K562 (cell line): ENCODE measurements at regions not wholly inside any gene's neighbourhood (a gene's known extent, or its start where the extent isn't known, plus 50 kb on each side); places are given as distances from the start of the nearest gene placed in this dataset.

Experiments used
- ATAC-seq: fragments of 200-7000 bp; cut with Tn5 transposase; 3 replicates; pipeline ENCODE4 v1.9.1; 2020; ENCODE audit warnings: moderate library complexity
- BruUV-seq: library from RNA; stranded (reverse); fragments of 400-500 nt; replicated peaks from 2 replicates; lab custom pipeline; 2021; lab: Mats Ljungman, UMichigan
- CTCF ChIA-PET: fragments of 300-600 bp; formaldehyde crosslinking; extraction: SDS; loops from one replicate; lab custom pipeline; 2021; ENCODE audit warnings: low intra/inter-chr PET ratio; lab: Yijun Ruan, JAX
- POLR2A ChIA-PET: fragments of 300-600, 350-650 bp; sonication (Branson Sonifier 250); formaldehyde crosslinking; extraction: SDS; loops from one replicate; lab custom pipeline; 2021; ENCODE audit warnings: antibody characterized with exemption, inconsistent platforms; lab: Yijun Ruan, JAX
- DNase-seq, 4 experiments: peaks; one replicate each; pipeline versions ENCODE4 v3.0.0 to v3.0.0-alpha.2; 2011 to 2018; ENCODE audit warnings: low spot score in 3 of 4, mixed read lengths in 3 of 4; ENCODE audit errors: extremely low read depth in 1 of 4
- FAIRE-seq: peaks from 2 replicates; lab custom pipeline; 2011; peaks lifted over from hg19 to GRCh38; lab: Jason Lieb, UNC
- H2AFZ ChIP-seq: 2 replicates; pipeline ENCODE4 v1.6.0; 2011; ENCODE audit warnings: low read depth, low read length, control low read depth, inconsistent platforms
- H3K27ac ChIP-seq: fragments of 200-600 bp; 3 replicates; pipeline ENCODE4 v1.8.0; 2011; ENCODE audit warnings: low read depth, mild to moderate bottlenecking, control low read depth, inconsistent platforms, low read length, moderate library complexity, mixed read lengths; ENCODE audit errors: extremely low read depth
- H3K27me3 ChIP-seq, 2 experiments: fragments of 300-600 bp in 1 of 2; 2 replicates in 1 of 2; 3 replicates in 1 of 2; pipeline versions ENCODE4 v1.6.0 to v1.8.0; 2011; ENCODE audit warnings: inconsistent platforms in 2 of 2, low read length in 2 of 2, mild to moderate bottlenecking in 1 of 2, mixed read lengths in 1 of 2, moderate library complexity in 1 of 2; ENCODE audit not compliant: control insufficient read depth in 2 of 2, insufficient read depth in 2 of 2
- H3K36me3 ChIP-seq: fragments of 300-600 bp; 3 replicates; pipeline ENCODE4 v1.8.0; 2011; ENCODE audit warnings: mild to moderate bottlenecking, low read length, inconsistent platforms; ENCODE audit not compliant: control insufficient read depth, insufficient read depth
- H3K4me1 ChIP-seq, 2 experiments: fragments of 200-600 bp in 1 of 2; replicated peaks in 1 of 2; 2 replicates in 1 of 2; 3 replicates in 1 of 2; pipeline versions ENCODE4 v1.5.1 to v1.8.0; 2011; ENCODE audit warnings: inconsistent platforms in 2 of 2, low read length in 2 of 2, mild to moderate bottlenecking in 1 of 2, mixed read lengths in 1 of 2, moderate library complexity in 1 of 2; ENCODE audit not compliant: control insufficient read depth in 2 of 2, insufficient read depth in 2 of 2
- H3K4me2 ChIP-seq: 2 replicates; pipeline ENCODE4 v1.6.1; 2011; ENCODE audit warnings: low read length, control low read depth, inconsistent platforms, mixed read lengths; ENCODE audit not compliant: insufficient read depth
- H3K4me3 ChIP-seq: fragments of 200-600 bp; sonication (generic), shearing (Covaris generic); 2 replicates; pipeline ENCODE4 v1.5.1; 2016; ENCODE audit warnings: control low read depth, inconsistent platforms
- H3K79me2 ChIP-seq: fragments of 200-600 bp; 3 replicates; pipeline ENCODE4 v1.8.0; 2011; ENCODE audit warnings: low read length, inconsistent platforms; ENCODE audit not compliant: control insufficient read depth, insufficient read depth
- H3K9ac ChIP-seq, 2 experiments: 2 replicates each; pipeline versions ENCODE4 v1.6.0 to v1.6.1; 2011; ENCODE audit warnings: low read depth in 2 of 2, low read length in 2 of 2, control low read depth in 1 of 2, inconsistent platforms in 1 of 2, mild to moderate bottlenecking in 1 of 2, mixed read lengths in 1 of 2; ENCODE audit not compliant: insufficient read depth in 1 of 2
- H3K9me1 ChIP-seq: one replicate; pipeline ENCODE4 v1.6.0; 2011; ENCODE audit warnings: inconsistent platforms, mild to moderate bottlenecking, low read length, moderate library complexity; ENCODE audit not compliant: control insufficient read depth, insufficient read depth
- H3K9me3 ChIP-seq: replicated peaks from 2 replicates; pipeline ENCODE4 v1.5.1; 2011; ENCODE audit warnings: low read depth, low read length, inconsistent platforms; ENCODE audit not compliant: control insufficient read depth, insufficient read depth
- H4K20me1 ChIP-seq: replicated peaks from 2 replicates; pipeline ENCODE4 v1.6.1; 2011; ENCODE audit warnings: low read length, inconsistent platforms, mixed read lengths; ENCODE audit not compliant: control insufficient read depth, insufficient read depth
- GATA2 ChIP-seq: sonication (generic); formaldehyde crosslinking; IDR thresholded peaks from 2 replicates; pipeline ENCODE4 v1.4.0; 2020; ENCODE audit warnings: mild to moderate bottlenecking, missing genetic modification reagents
- POLR2AphosphoS2 ChIP-seq: IDR thresholded peaks from 2 replicates; pipeline ENCODE4 v1.6.1; 2012; ENCODE audit warnings: low read length, improper control_type of control experiment
- POLR2G ChIP-seq: fragments of 200-400 bp; formaldehyde crosslinking; IDR thresholded peaks from 2 replicates; pipeline ENCODE4 v1.6.1; 2017; ENCODE audit warnings: low read depth, mild to moderate bottlenecking, antibody characterized with exemption, low read length, moderate library complexity
- SMARCC2 ChIP-seq: fragments of 450-650 bp; IDR thresholded peaks from 2 replicates; pipeline ENCODE4 v1.6.1; 2017; ENCODE audit warnings: antibody characterized with exemption, moderate library complexity, mild to moderate bottlenecking, low read depth
- ZBTB1 ChIP-seq: sonication (generic); formaldehyde crosslinking; IDR thresholded peaks from 2 replicates; pipeline ENCODE4 v1.8.1; 2023; ENCODE audit warnings: missing genetic modification reagents, low read depth, mild to moderate bottlenecking, borderline replicate concordance
- ZNF316 ChIP-seq: fragments of 450-650 bp; IDR thresholded peaks from 2 replicates; pipeline ENCODE4 v1.6.1; 2016
- ZNF444 ChIP-seq: fragments of 250-450 bp; sonication (Bioruptor Pico); IDR thresholded peaks from 2 replicates; pipeline ENCODE4 v1.4.0; 2020; ENCODE audit warnings: mild to moderate bottlenecking, moderate library complexity
- WGBS: fragments of 100-300 bp; shearing (Covaris generic); methylation state at CpG from one replicate; pipeline ENCODE4 v1.1.6; 2016; ENCODE audit warnings: low coverage, mixed read lengths; ENCODE audit not compliant: insufficient coverage; ENCODE audit errors: missing lambda C conversion rate; 5-methylcytosine and 5-hydroxymethylcytosine counted together
- in situ Hi-C: fragments of 300-500 bp; cut with MboI; formaldehyde crosslinking; loops from 4 replicates; pipeline ENCODE4 v1.15.0; 2018; ENCODE audit warnings: inconsistent platforms, mixed read lengths
- intact Hi-C: fragments of 100-400 bp; cut with micrococcal nuclease; formaldehyde crosslinking; loops from 2 replicates; pipeline ENCODE4 v1.14.2; 2022
- TF ChIP-seq, protein P1 (sequence below): fragments of 250-450 bp; sonication (Bioruptor Pico); IDR thresholded peaks from 2 replicates; pipeline ENCODE4 v1.8.0; 2021; ENCODE audit warnings: moderate library complexity, mild to moderate bottlenecking, inconsistent platforms
- TF ChIP-seq, protein P2 (sequence below): fragments of 200-800 bp; sonication (Bioruptor generic); IDR thresholded peaks from 2 replicates; pipeline ENCODE4 v1.6.1; 2017; ENCODE audit warnings: missing genetic modification characterization, missing compliant biosample characterization
- TF ChIP-seq, protein P3 (sequence below): fragments of 450-650 bp; conservative IDR thresholded peaks from 2 replicates; pipeline ENCODE4 v1.6.1; 2016; ENCODE audit warnings: missing genetic modification characterization, low read depth, mild to moderate bottlenecking, missing compliant biosample characterization, moderate library complexity

DNA sequence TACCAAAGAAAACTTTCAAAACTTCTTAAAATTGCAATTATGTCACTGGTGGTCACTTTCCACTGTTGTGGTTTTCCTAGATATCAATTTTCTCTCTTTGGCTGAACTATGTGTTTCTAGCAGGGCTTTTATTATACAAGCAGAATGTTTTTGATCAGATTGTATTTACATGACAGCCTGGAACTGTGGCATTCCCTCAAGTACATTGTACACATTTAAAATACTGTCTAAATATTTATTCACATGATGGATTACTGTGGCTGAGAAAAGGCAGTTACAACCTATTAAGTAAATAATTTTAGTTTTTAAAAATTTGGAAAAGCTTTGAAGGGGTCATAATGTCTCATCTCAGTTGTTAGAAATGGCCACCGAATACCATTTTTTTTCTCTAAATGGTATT lies 231.9 kb upstream of the PPP1R3A start (continued):
- TF ChIP-seq, protein P1, sequence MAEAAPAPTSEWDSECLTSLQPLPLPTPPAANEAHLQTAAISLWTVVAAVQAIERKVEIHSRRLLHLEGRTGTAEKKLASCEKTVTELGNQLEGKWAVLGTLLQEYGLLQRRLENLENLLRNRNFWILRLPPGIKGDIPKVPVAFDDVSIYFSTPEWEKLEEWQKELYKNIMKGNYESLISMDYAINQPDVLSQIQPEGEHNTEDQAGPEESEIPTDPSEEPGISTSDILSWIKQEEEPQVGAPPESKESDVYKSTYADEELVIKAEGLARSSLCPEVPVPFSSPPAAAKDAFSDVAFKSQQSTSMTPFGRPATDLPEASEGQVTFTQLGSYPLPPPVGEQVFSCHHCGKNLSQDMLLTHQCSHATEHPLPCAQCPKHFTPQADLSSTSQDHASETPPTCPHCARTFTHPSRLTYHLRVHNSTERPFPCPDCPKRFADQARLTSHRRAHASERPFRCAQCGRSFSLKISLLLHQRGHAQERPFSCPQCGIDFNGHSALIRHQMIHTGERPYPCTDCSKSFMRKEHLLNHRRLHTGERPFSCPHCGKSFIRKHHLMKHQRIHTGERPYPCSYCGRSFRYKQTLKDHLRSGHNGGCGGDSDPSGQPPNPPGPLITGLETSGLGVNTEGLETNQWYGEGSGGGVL (CRISPR knock-in tag): no peak

DNA sequence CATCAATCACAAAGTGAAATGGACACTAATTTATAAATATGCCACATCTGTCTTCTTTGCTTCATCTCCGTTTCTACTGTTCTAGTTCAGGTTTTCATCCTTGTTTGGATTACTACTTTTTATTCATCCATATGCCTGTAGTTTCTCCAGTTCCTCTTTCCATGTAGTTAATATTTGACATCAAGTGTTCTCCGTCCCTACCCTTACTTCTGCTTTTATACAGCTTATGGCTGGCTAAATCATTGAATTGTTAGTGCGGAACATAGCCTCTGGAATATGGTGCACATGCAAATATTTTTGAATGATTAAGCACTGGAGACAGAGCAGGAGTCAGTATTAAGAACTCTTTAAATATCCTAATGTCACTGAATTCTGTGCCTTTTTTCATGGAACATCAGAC lies 230.0 kb upstream of the PPP1R3A start:
- Histone ChIP-seq H3K36me3 (no peaks in the 10 kb centered on the region), H3K9me3 (no peaks in the 10 kb centered on the region), H3K9ac (no peak overlapping the region), H3K27ac (no peak overlapping the region), H3K4me1 (no peaks in the 10 kb centered on the region), H3K27me3 (no peaks in the 10 kb centered on the region), H3K4me2 (no peak overlapping the region), H2AFZ (no peak overlapping the region), H4K20me1 (no peaks in the 10 kb centered on the region), H3K9me1 (no peaks in the 10 kb centered on the region), H3K79me2 (no peaks in the 10 kb centered on the region), H3K4me3 (no peak overlapping the region)
- no peak for FAIRE-seq
- 2% methylated on average over 3 of the region's 3 CpGs for WGBS
- DNase-seq: no peak
- CTCF ChIA-PET: interaction anchor here (0.6 kb wide), 1 partner anchor 968 kb away, joined by 3 read pairs; no protein-coding TSS in a partner anchor
- BruUV-seq: no TSS peak
- POLR2A ChIA-PET: no interaction called here
- intact Hi-C loops: no loop called here
- in situ Hi-C loops: no loop called here
- no peak for TF ChIP-seq ZNF316
- no peak for TF ChIP-seq ZBTB1 (CRISPR knock-in tag)
- no peak for TF ChIP-seq ZNF444 (CRISPR knock-in tag)
- TF ChIP-seq, protein P2, sequence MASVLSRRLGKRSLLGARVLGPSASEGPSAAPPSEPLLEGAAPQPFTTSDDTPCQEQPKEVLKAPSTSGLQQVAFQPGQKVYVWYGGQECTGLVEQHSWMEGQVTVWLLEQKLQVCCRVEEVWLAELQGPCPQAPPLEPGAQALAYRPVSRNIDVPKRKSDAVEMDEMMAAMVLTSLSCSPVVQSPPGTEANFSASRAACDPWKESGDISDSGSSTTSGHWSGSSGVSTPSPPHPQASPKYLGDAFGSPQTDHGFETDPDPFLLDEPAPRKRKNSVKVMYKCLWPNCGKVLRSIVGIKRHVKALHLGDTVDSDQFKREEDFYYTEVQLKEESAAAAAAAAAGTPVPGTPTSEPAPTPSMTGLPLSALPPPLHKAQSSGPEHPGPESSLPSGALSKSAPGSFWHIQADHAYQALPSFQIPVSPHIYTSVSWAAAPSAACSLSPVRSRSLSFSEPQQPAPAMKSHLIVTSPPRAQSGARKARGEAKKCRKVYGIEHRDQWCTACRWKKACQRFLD (CRISPR knock-in tag): no peak
- TF ChIP-seq SMARCC2: no peak
- no peak for TF ChIP-seq POLR2AphosphoS2
- no peak for TF ChIP-seq GATA2 (CRISPR knock-in tag)
- TF ChIP-seq, protein P3, sequence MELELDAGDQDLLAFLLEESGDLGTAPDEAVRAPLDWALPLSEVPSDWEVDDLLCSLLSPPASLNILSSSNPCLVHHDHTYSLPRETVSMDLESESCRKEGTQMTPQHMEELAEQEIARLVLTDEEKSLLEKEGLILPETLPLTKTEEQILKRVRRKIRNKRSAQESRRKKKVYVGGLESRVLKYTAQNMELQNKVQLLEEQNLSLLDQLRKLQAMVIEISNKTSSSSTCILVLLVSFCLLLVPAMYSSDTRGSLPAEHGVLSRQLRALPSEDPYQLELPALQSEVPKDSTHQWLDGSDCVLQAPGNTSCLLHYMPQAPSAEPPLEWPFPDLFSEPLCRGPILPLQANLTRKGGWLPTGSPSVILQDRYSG: no peak
- TF ChIP-seq POLR2G: no peak
- ATAC-seq: no peak
